SK-N-SH (cell line): ENCODE measurements at regions not wholly inside any gene's neighbourhood (a gene's known extent, or its start where the extent isn't known, plus 50 kb on each side); places are given as distances from the start of the nearest gene placed in this dataset.

ENCODE experiments used
- CTCF ChIA-PET: fragments of 300-600, 350-600 bp; formaldehyde crosslinking; extraction: SDS; loops from one replicate; lab custom pipeline; 2021; lab: Yijun Ruan, JAX
- POLR2A ChIA-PET: fragments of 350-600 bp; sonication (Branson Sonifier 250); formaldehyde crosslinking; extraction: SDS; loops from one replicate; lab custom pipeline; 2020; ENCODE audit warnings: antibody characterized with exemption, inconsistent platforms; lab: Yijun Ruan, JAX
- DNase-seq: peaks from one replicate; pipeline ENCODE4 v3.0.0; 2012
- H2AFZ ChIP-seq: fragments of 200-600 bp; sonication (generic); 2 replicates; pipeline ENCODE4 v1.8.1; 2016; ENCODE audit warnings: antibody characterized with exemption, mild to moderate bottlenecking, low read depth
- H3F3A ChIP-seq: fragments of 200-600 bp; sonication (generic); replicated peaks from 2 replicates; pipeline ENCODE3; 2016; ENCODE audit warnings: antibody characterized with exemption, mild to moderate bottlenecking; ENCODE audit not compliant: insufficient read depth
- H3K27ac ChIP-seq, 2 experiments: fragments of 200-500 bp in 1 of 2; fragments of 200-600 bp in 1 of 2; sonication (Bioruptor generic) in 1 of 2; sonication (generic), shearing (Covaris generic) in 1 of 2; 2 replicates each; pipeline versions ENCODE4 v1.5.1 to v1.6.1; 2014 to 2016; ENCODE audit warnings: low read depth in 2 of 2, inconsistent platforms in 1 of 2, low read length in 1 of 2, mild to moderate bottlenecking in 1 of 2, mixed read lengths in 1 of 2
- H3K27me3 ChIP-seq: fragments of 200-600 bp; sonication (generic), shearing (Covaris generic); 2 replicates; pipeline ENCODE4 v1.6.1; 2016; ENCODE audit warnings: mixed run types; ENCODE audit not compliant: insufficient read depth
- H3K36me3 ChIP-seq, 2 experiments: fragments of 200-500 bp in 1 of 2; fragments of 200-600 bp in 1 of 2; sonication (Bioruptor generic) in 1 of 2; sonication (generic) in 1 of 2; replicated peaks in 1 of 2; 2 replicates each; pipeline versions ENCODE3 to v1.5.1; 2014 to 2016; ENCODE audit warnings: low read length in 1 of 2, mild to moderate bottlenecking in 1 of 2; ENCODE audit not compliant: insufficient read depth in 2 of 2, control insufficient read depth in 1 of 2
- H3K4me1 ChIP-seq, 2 experiments: fragments of 200-500 bp in 1 of 2; fragments of 200-600 bp in 1 of 2; sonication (Bioruptor generic) in 1 of 2; sonication (generic), shearing (Covaris generic) in 1 of 2; 2 replicates each; pipeline versions ENCODE4 v1.5.1 to v1.6.1; 2014 to 2016; ENCODE audit warnings: low read depth in 1 of 2, low read length in 1 of 2, mixed run types in 1 of 2; ENCODE audit not compliant: insufficient read depth in 2 of 2, control insufficient read depth in 1 of 2
- H3K4me2 ChIP-seq: fragments of 200-600 bp; sonication (generic), shearing (Covaris generic); 2 replicates; pipeline ENCODE4 v1.6.1; 2017; ENCODE audit warnings: mixed run types
- H3K4me3 ChIP-seq, 2 experiments: fragments of 200-500 bp in 1 of 2; fragments of 200-600 bp in 1 of 2; sonication (Bioruptor generic) in 1 of 2; sonication (generic), shearing (Covaris generic) in 1 of 2; 2 replicates each; pipeline versions ENCODE4 v1.5.1 to v1.8.1; 2014 to 2016; ENCODE audit warnings: low read depth in 2 of 2, inconsistent platforms in 1 of 2, low read length in 1 of 2, mild to moderate bottlenecking in 1 of 2, mixed read lengths in 1 of 2, moderate library complexity in 1 of 2
- H3K79me2 ChIP-seq: fragments of 200-600 bp; sonication (generic); 2 replicates; pipeline ENCODE4 v1.8.1; 2017; ENCODE audit warnings: mild to moderate bottlenecking; ENCODE audit not compliant: insufficient read depth
- H3K9ac ChIP-seq: fragments of 200-600 bp; sonication (generic); 2 replicates; pipeline ENCODE4 v1.6.1; 2017; ENCODE audit warnings: mixed run types
- H3K9me2 ChIP-seq: fragments of 200-600 bp; sonication (generic); 2 replicates; pipeline ENCODE4 v1.6.1; 2017; ENCODE audit warnings: mixed run types
- H3K9me3 ChIP-seq: fragments of 200-600 bp; sonication (generic); 2 replicates; pipeline ENCODE4 v1.6.1; 2017; ENCODE audit warnings: mixed run types, mild to moderate bottlenecking, moderate library complexity
- H4K20me1 ChIP-seq: fragments of 200-600 bp; sonication (generic); 2 replicates; pipeline ENCODE4 v1.6.1; 2017; ENCODE audit warnings: mild to moderate bottlenecking, mixed run types; ENCODE audit not compliant: insufficient read depth
- EZH2phosphoT487 ChIP-seq: fragments of 200-600 bp; sonication (generic); IDR thresholded peaks from 2 replicates; pipeline ENCODE4 v1.6.1; 2017; ENCODE audit warnings: low read depth, mixed run types, mild to moderate bottlenecking, antibody characterized with exemption, moderate library complexity, borderline replicate concordance
- FOXJ3 ChIP-seq: sonication (generic); formaldehyde crosslinking; IDR thresholded peaks from 2 replicates; pipeline ENCODE4 v1.5.1; 2020; ENCODE audit warnings: mild to moderate bottlenecking, missing genetic modification reagents
- GATA2 ChIP-seq: sonication (generic); formaldehyde crosslinking; IDR thresholded peaks from 2 replicates; pipeline ENCODE4 v1.5.0; 2020; ENCODE audit warnings: mild to moderate bottlenecking, missing genetic modification reagents
- MEF2A ChIP-seq: IDR thresholded peaks from 2 replicates; pipeline ENCODE4 v1.4.0; 2012; ENCODE audit warnings: low read depth, borderline replicate concordance
- MXI1 ChIP-seq: IDR thresholded peaks from 2 replicates; pipeline ENCODE4 v1.6.1; 2012; ENCODE audit warnings: mild to moderate bottlenecking, low read depth, low read length, improper control_type of control experiment
- NFIC ChIP-seq: IDR thresholded peaks from 2 replicates; pipeline ENCODE4 v1.4.0; 2012; ENCODE audit warnings: borderline replicate concordance
- NRF1 ChIP-seq: IDR thresholded peaks from 2 replicates; pipeline ENCODE4 v1.6.1; 2012; ENCODE audit warnings: low read depth, mild to moderate bottlenecking, low read length
- RAD21 ChIP-seq: IDR thresholded peaks from 2 replicates; pipeline ENCODE4 v1.6.1; 2012; ENCODE audit warnings: mild to moderate bottlenecking, low read length
- RCOR1 ChIP-seq: fragments of 150-350 bp; IDR thresholded peaks from 2 replicates; pipeline ENCODE4 v1.6.1; 2017; ENCODE audit warnings: antibody characterized with exemption, low read length
- RFX5 ChIP-seq: IDR thresholded peaks from 2 replicates; pipeline ENCODE4 v1.6.1; 2012; ENCODE audit warnings: mild to moderate bottlenecking, improper control_type of control experiment, low read length
- SMC3 ChIP-seq: IDR thresholded peaks from 2 replicates; pipeline ENCODE4 v1.6.1; 2012; ENCODE audit warnings: low read depth, low read length, improper control_type of control experiment
- TAF1 ChIP-seq: IDR thresholded peaks from 2 replicates; pipeline ENCODE4 v1.6.1; 2012; ENCODE audit warnings: low read depth, mild to moderate bottlenecking, low read length, moderate library complexity, borderline replicate concordance
- YY1 ChIP-seq: IDR thresholded peaks from 2 replicates; pipeline ENCODE4 v1.4.0; 2012; ENCODE audit warnings: low read depth, mild to moderate bottlenecking
- WGBS: methylation state at CpG from one replicate; pipeline ENCODE4 v1.1.6; 2017; ENCODE audit warnings: low lambda C conversion rate; 5-methylcytosine and 5-hydroxymethylcytosine counted together
- TF ChIP-seq, protein P1 (sequence below): IDR thresholded peaks from 2 replicates; pipeline ENCODE4 v1.4.0; 2012; ENCODE audit warnings: low read depth, borderline replicate concordance
- TF ChIP-seq, protein P2 (sequence below): IDR thresholded peaks from 2 replicates; pipeline ENCODE4 v1.4.0; 2012; ENCODE audit warnings: low read depth
- TF ChIP-seq, protein P3 (sequence below): fragments of 200-600 bp; sonication (generic); IDR thresholded peaks from 2 replicates; pipeline ENCODE4 v1.6.1; 2017; ENCODE audit warnings: antibody characterized with exemption, mild to moderate bottlenecking, moderate library complexity

DNA sequence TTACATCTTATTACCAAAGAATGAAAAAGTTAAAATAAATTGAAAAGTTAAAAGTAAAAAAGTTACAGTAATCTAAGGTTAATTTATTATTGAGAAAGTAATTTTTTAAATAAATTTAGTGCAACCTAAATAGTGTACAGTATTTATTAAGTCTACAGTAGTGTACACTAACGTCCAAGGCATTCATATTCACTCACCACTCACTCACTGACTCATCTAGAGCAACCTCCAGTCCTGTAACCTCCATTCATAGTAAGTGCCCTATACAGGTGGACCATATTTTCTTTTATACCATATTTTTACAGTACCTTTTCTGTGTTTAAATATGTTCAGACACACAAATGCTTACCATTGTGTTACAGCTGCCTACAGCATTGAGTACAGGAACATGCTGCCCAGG, 624.7 kb upstream of the NOX3 start:
- Histone ChIP-seq H3K27ac (no peak overlapping the region), H3K9me3 (no peaks in the 10 kb centered on the region; the same call in 1 of the 2 replicates), H2AFZ (no peak overlapping the region), H3K4me2 (no peak overlapping the region), H3K27me3 (no peaks in the 10 kb centered on the region), H3K9ac (no peak overlapping the region), H3F3A (no peaks in the 10 kb centered on the region)
- POLR2A ChIA-PET = no interaction called here
- CTCF ChIA-PET = no interaction called here
- WGBS = 42% methylated on average over 1 of the region's 1 CpG
- TF ChIP-seq FOXJ3 (CRISPR knock-in tag) = no peak
- TF ChIP-seq RFX5 = no peak
- no peak for TF ChIP-seq MEF2A
- no peak for TF ChIP-seq EZH2phosphoT487
- TF ChIP-seq RCOR1 = no peak
- TF ChIP-seq, protein P1, sequence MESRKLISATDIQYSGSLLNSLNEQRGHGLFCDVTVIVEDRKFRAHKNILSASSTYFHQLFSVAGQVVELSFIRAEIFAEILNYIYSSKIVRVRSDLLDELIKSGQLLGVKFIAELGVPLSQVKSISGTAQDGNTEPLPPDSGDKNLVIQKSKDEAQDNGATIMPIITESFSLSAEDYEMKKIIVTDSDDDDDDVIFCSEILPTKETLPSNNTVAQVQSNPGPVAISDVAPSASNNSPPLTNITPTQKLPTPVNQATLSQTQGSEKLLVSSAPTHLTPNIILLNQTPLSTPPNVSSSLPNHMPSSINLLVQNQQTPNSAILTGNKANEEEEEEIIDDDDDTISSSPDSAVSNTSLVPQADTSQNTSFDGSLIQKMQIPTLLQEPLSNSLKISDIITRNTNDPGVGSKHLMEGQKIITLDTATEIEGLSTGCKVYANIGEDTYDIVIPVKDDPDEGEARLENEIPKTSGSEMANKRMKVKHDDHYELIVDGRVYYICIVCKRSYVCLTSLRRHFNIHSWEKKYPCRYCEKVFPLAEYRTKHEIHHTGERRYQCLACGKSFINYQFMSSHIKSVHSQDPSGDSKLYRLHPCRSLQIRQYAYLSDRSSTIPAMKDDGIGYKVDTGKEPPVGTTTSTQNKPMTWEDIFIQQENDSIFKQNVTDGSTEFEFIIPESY = no peak
- TF ChIP-seq, protein P2, sequence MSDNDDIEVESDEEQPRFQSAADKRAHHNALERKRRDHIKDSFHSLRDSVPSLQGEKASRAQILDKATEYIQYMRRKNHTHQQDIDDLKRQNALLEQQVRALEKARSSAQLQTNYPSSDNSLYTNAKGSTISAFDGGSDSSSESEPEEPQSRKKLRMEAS = no peak
- TF ChIP-seq TAF1 = no peak
- TF ChIP-seq MXI1 = no peak
- TF ChIP-seq, protein P3, sequence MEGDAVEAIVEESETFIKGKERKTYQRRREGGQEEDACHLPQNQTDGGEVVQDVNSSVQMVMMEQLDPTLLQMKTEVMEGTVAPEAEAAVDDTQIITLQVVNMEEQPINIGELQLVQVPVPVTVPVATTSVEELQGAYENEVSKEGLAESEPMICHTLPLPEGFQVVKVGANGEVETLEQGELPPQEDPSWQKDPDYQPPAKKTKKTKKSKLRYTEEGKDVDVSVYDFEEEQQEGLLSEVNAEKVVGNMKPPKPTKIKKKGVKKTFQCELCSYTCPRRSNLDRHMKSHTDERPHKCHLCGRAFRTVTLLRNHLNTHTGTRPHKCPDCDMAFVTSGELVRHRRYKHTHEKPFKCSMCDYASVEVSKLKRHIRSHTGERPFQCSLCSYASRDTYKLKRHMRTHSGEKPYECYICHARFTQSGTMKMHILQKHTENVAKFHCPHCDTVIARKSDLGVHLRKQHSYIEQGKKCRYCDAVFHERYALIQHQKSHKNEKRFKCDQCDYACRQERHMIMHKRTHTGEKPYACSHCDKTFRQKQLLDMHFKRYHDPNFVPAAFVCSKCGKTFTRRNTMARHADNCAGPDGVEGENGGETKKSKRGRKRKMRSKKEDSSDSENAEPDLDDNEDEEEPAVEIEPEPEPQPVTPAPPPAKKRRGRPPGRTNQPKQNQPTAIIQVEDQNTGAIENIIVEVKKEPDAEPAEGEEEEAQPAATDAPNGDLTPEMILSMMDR = no peak
- TF ChIP-seq NRF1 = no peak
- no peak for TF ChIP-seq YY1
- TF ChIP-seq NFIC = no peak
- TF ChIP-seq, all 33 proteins: peak for 0
- Histone ChIP-seq H3K9me2 (no peaks in the 10 kb centered on the region), H3K36me3 (no peaks in the 10 kb centered on the region), H3K4me3 (no peak overlapping the region), H4K20me1 (no peaks in the 10 kb centered on the region), H3K79me2 (no peaks in the 10 kb centered on the region), H3K4me1 (no peaks in the 10 kb centered on the region)
- no peak for DNase-seq

DNA sequence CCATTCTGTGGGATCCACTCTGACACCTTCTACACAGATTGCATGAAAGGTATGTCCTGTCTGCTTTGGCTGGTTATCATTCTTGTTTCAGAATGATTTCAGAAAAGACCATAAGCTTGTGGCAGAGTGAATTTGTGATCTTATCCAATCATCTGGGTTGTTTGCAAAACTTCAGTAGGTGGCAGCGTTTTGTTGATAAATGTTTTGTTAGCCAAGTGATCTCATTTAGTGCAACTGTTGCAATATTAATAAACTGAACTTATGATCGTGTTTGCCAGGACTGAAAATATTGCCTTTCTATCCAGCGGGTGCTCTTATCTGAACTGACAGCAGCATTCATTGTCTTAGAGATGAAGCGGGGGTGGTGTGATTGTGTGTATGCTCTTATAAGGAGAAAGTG, 613.2 kb upstream of the NOX3 start:
- Histone ChIP-seq H3F3A (no peaks in the 10 kb centered on the region), H3K36me3 (no peaks in the 10 kb centered on the region), H4K20me1 (no peaks in the 10 kb centered on the region), H3K9me2 (no peaks in the 10 kb centered on the region), H3K4me1 (no peaks in the 10 kb centered on the region), H3K79me2 (no peaks in the 10 kb centered on the region), H3K27me3 (no peaks in the 10 kb centered on the region), H3K27ac (no peak overlapping the region), H3K4me3 (no peak overlapping the region), H3K9me3 (no peaks in the 10 kb centered on the region), H3K4me2 (no peak overlapping the region), H3K9ac (no peak overlapping the region), H2AFZ (no peak overlapping the region)
- TF ChIP-seq SMC3 (peak; percentile 36; the same call in 1 of the 2 replicates), RAD21 (peak; percentile 64), GATA2 (CRISPR knock-in tag) (peak; percentile 49; the same call in 1 of the 2 replicates)
- TF ChIP-seq, protein P1 = no peak
- peak; percentile 3 for DNase-seq
- ChIA-PET POLR2A (no interaction called here), CTCF (interaction anchor here (0.7 to 1.4 kb wide), 4 partner anchors 93 to 1363 kb away, joined by 3 to 4 read pairs (median 3); no protein-coding TSS in a partner anchor)
- 62% methylated on average over 4 of the region's 4 CpGs for WGBS
